T-cell (primary cell): ENCODE measurements at regions not wholly inside any gene's neighbourhood (a gene's known extent, or its start where the extent isn't known, plus 50 kb on each side); places are given as distances from the start of the nearest gene placed in this dataset.

Experiments used
- ATAC-seq, 4 experiments: fragments of 200-7000 bp in 3 of 4; fragments of 150-1000 bp in 1 of 4; cut with Tn5 transposase; replicated peaks in 1 of 4; 1 replicate in 3 of 4; 2 replicates in 1 of 4; pipeline ENCODE4 v1.10.0; 2021; ENCODE audit warnings: moderate library complexity in 3 of 4, mild to moderate bottlenecking in 2 of 4, moderate number of reproducible peaks in 1 of 4
- CTCF ChIA-PET, 2 donors: fragments of 300-600 bp; sonication (Branson Sonifier 250); formaldehyde crosslinking; loops; one replicate each; lab custom pipeline; 2022; ENCODE audit warnings: antibody characterized with exemption in 2 of 2; lab: Charles Lee
- POLR2A ChIA-PET, 2 donors: fragments of 300-600 bp; sonication (Branson Sonifier 250); formaldehyde crosslinking; loops; one replicate each; lab custom pipeline; 2022; ENCODE audit warnings: antibody characterized with exemption in 2 of 2; lab: Charles Lee
- DNase-seq, 35 experiments: peaks; one replicate each; pipeline versions ENCODE4 v3.0.0 to v3.0.0-alpha.2; 2013 to 2023
- H3K27ac ChIP-seq: one replicate; pipeline ENCODE4 v1.5.1; 2013; ENCODE audit warnings: low read length
- H3K27me3 ChIP-seq, 2 experiments: replicated peaks in 1 of 2; 1 replicate in 1 of 2; 2 replicates in 1 of 2; pipeline versions ENCODE4 v1.6.1 to v1.7.0; 2013; ENCODE audit warnings: low read length in 1 of 2, mixed read lengths in 1 of 2; ENCODE audit not compliant: control insufficient read depth in 2 of 2, insufficient read depth in 2 of 2; ENCODE audit errors: extremely low read depth in 1 of 2
- H3K36me3 ChIP-seq, 2 donors: 1 replicate in 1 of 2; 2 replicates in 1 of 2; pipeline versions ENCODE4 v1.6.1 to v1.7.0; 2013; ENCODE audit warnings: low read length in 1 of 2; ENCODE audit not compliant: control insufficient read depth in 2 of 2, insufficient read depth in 1 of 2; ENCODE audit errors: extremely low read depth in 1 of 2
- H3K4me1 ChIP-seq, 2 experiments: 1 replicate in 1 of 2; 2 replicates in 1 of 2; pipeline versions ENCODE4 v1.6.1 to v1.7.0; 2013; ENCODE audit warnings: low read length in 2 of 2, mixed read lengths in 1 of 2; ENCODE audit not compliant: insufficient read depth in 2 of 2, control insufficient read depth in 1 of 2; ENCODE audit errors: extremely low read depth in 1 of 2
- H3K4me3 ChIP-seq, 2 donors: 1 replicate in 1 of 2; 2 replicates in 1 of 2; pipeline versions ENCODE4 v1.5.1 to v1.7.0; 2013; ENCODE audit warnings: mild to moderate bottlenecking in 2 of 2, low read length in 1 of 2, moderate library complexity in 1 of 2; ENCODE audit not compliant: control insufficient read depth in 1 of 2; ENCODE audit errors: extremely low read depth in 1 of 2
- H3K9me3 ChIP-seq: 2 replicates; pipeline ENCODE4 v1.7.0; 2013
- H3K27ac Mint-ChIP-seq, 2 donors: one replicate each; pipeline ENCODE4 v1.8.0; 2020 to 2021; ENCODE audit warnings: mild to moderate bottlenecking in 2 of 2, mixed read lengths in 2 of 2
- H3K27me3 Mint-ChIP-seq, 2 donors: one replicate each; pipeline ENCODE4 v1.8.0; 2021 to 2022; ENCODE audit warnings: mixed read lengths in 2 of 2
- H3K36me3 Mint-ChIP-seq: one replicate; pipeline ENCODE4 v1.8.0; 2021; ENCODE audit warnings: mixed read lengths
- H3K4me1 Mint-ChIP-seq, 3 donors: one replicate each; pipeline ENCODE4 v1.8.0; 2020 to 2022; ENCODE audit warnings: mixed read lengths in 3 of 3, mild to moderate bottlenecking in 1 of 3
- H3K4me3 Mint-ChIP-seq, 3 donors: one replicate each; pipeline ENCODE4 v1.8.0; 2020 to 2022; ENCODE audit warnings: mild to moderate bottlenecking in 3 of 3, mixed read lengths in 3 of 3, moderate library complexity in 3 of 3
- H3K9me3 Mint-ChIP-seq, 3 donors: one replicate each; pipeline ENCODE4 v1.8.0; 2020 to 2022; ENCODE audit warnings: mixed read lengths in 3 of 3
- WGBS: methylation state at CpG from one replicate; pipeline ENCODE4 v1.1.5; 2013; ENCODE audit warnings: missing lambda C conversion rate; ENCODE audit not compliant: insufficient coverage; 5-methylcytosine and 5-hydroxymethylcytosine counted together

DNA sequence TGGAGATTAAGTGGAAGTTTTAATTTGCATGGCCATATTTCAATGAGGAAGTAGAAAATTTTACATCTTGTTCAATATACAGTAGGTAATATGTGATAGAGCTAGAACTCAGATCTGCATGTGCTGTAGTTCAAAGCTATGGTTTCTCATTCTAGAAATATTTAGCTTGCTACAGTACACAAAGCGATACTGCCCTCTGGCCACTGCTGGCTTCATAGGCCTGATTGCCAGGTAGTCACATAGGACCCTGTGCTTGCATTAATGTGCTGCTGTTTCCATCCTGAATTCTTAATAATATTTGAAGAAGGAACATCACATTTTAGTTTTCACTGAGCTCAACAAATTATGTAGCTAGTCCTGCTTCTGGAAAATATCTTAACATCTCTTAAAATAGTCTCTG, 87.0 kb downstream of the PLSCR2 start:
- Mint-ChIP-seq H3K27me3 (peaks cover 2 to 11% of the 10 kb centered on the region in 2 donors), H3K36me3 (no peaks in the 10 kb centered on the region), H3K9me3 (no peaks in the 10 kb centered on the region), H3K27ac (no peak overlapping the region), H3K4me3 (no peak overlapping the region), H3K4me1 (no peaks in the 10 kb centered on the region)
- H3K4me3 ChIP-seq, result no peak overlapping the region
- DNase-seq (no peak), ATAC-seq (no peak)
- no peaks in the 10 kb centered on the region for H3K9me3 ChIP-seq
- ChIA-PET CTCF (no interaction called here), POLR2A (interaction anchor here in 1 of 2 donors (0.5 kb wide), 1 partner anchor 66 kb away, joined by 4 read pairs; no protein-coding TSS in a partner anchor)
- no peaks in the 10 kb centered on the region for H3K4me1 ChIP-seq
- WGBS, result 83% methylated on average over 1 of the region's 1 CpG
- H3K27ac ChIP-seq, result no peak overlapping the region
- H3K36me3 ChIP-seq, result no peaks in the 10 kb centered on the region
- no peaks in the 10 kb centered on the region for H3K27me3 ChIP-seq

DNA sequence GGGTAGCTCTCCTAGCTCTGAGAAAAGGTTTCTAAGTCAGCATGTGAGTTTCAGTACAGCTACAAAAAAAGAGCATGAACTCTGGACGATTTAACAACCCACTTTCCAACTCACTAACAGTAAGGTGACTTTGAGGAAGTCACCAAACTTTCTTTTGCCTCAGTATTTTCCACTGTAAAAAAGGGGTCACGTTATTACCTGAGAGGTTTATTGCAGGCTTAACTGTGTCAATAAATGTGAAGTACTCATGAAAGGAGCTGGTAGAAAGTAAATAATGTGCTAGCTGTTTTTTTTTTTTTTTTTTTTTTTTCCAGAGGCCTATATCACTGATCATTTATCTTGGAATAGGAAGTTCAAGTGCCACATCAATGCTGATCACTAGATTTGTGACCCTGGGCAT, 89.3 kb downstream of the PLSCR2 start:
- WGBS, result no CpG with 5 or more reads among the region's 2 CpGs
- Histone ChIP-seq H3K36me3 (no peaks in the 10 kb centered on the region), H3K4me1 (no peaks in the 10 kb centered on the region), H3K9me3 (no peaks in the 10 kb centered on the region), H3K27ac (no peak overlapping the region), H3K4me3 (no peak overlapping the region), H3K27me3 (no peaks in the 10 kb centered on the region)
- ATAC-seq (no peak), DNase-seq (no peak)
- no peaks in the 10 kb centered on the region for H3K4me1 Mint-ChIP-seq
- ChIA-PET POLR2A (no interaction called here), CTCF (no interaction called here)
- peaks cover 0 to 7% of the 10 kb centered on the region in 2 donors for H3K27me3 Mint-ChIP-seq
- no peaks in the 10 kb centered on the region for H3K9me3 Mint-ChIP-seq
- H3K27ac Mint-ChIP-seq, result no peak overlapping the region
- H3K36me3 Mint-ChIP-seq, result no peaks in the 10 kb centered on the region
- no peak overlapping the region for H3K4me3 Mint-ChIP-seq

DNA sequence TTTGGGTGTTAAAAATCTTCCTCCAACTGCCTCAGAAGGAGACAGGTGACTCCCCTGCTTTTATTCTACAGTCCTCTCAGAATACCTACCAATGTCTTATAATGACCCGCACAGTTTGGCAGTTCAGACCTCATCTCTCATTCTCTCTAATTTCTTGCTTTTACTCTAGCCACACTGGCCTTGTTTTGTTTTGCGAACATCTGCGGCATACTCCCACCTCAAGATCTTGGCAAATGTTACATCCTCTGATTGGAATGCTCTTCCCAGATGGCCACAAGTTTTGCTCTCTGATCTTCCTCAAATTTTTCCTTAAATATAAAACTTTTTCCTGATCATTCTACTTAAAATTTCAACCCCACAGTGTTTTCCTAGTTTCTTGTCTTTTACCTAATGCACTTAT, 94.1 kb downstream of the PLSCR2 start:
- Mint-ChIP-seq H3K4me1 (no peaks in the 10 kb centered on the region), H3K36me3 (no peaks in the 10 kb centered on the region), H3K4me3 (no peak overlapping the region), H3K27ac (no peak overlapping the region), H3K9me3 (peaks cover 10 to 19% (median 17%) of the 10 kb centered on the region in 3 donors), H3K27me3 (no peaks in the 10 kb centered on the region)
- H3K27ac ChIP-seq, result no peak overlapping the region
- H3K4me1 ChIP-seq, result no peaks in the 10 kb centered on the region
- ATAC-seq (no peak), DNase-seq (no peak)
- WGBS, result 100% methylated on average over 3 of the region's 3 CpGs
- no peaks in the 10 kb centered on the region for H3K27me3 ChIP-seq
- H3K4me3 ChIP-seq, result no peak overlapping the region
- ChIA-PET CTCF (no interaction called here), POLR2A (no interaction called here)
- H3K36me3 ChIP-seq, result no peaks in the 10 kb centered on the region
- H3K9me3 ChIP-seq, result no peaks in the 10 kb centered on the region

DNA sequence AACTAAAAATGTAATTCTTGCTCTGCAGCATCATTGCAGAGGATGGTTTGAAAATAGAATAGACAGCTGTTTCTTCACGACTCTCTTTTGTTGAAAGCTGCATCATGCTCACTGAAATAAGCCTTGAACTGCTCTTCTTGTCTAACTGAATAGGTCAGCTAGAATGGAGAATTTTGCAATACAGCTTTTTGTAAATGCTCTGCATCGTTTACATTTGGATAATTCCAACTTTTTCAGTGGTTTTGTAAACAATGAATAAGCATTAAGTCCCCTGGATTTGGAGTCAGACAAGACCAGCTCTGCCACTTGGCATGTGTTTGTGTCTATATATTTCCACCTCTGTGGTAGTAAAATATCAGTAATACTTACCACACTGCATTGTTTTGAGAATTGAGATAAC, 95.2 kb downstream of the PLSCR2 start:
- POLR2A ChIA-PET, result no interaction called here
- 60% methylated on average over 1 of the region's 2 CpGs for WGBS
- no peak for ATAC-seq

DNA sequence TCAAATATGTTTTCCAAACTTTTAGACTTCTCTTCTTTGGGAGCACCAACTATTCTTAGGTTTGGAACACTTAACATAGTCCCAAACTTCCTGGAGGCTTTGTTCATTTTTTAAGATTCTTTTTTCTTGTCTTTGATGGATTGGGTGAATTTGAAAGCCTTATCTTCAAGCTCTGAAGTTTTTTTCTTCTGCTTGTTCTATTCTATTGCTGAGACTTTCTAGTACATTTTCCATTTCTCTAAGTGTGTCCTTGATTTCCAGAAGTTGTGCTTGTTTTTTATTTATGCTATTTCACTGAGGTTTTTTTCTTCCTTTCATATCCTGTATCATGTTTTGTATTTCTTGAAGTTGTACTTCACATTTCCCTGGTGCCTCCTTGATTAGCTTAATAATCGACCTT, 97.5 kb downstream of the PLSCR2 start:
- WGBS, result no CpG with 5 or more reads among the region's 1 CpG
- DNase-seq (no peak), ATAC-seq (no peak)
- Mint-ChIP-seq H3K36me3 (no peaks in the 10 kb centered on the region), H3K4me3 (no peak overlapping the region), H3K4me1 (no peaks in the 10 kb centered on the region), H3K27ac (no peak overlapping the region), H3K9me3 (peaks cover 10 to 19% (median 17%) of the 10 kb centered on the region in 3 donors), H3K27me3 (no peaks in the 10 kb centered on the region)
- Histone ChIP-seq H3K27ac (no peak overlapping the region), H3K27me3 (no peaks in the 10 kb centered on the region), H3K9me3 (no peaks in the 10 kb centered on the region), H3K36me3 (no peaks in the 10 kb centered on the region), H3K4me1 (no peaks in the 10 kb centered on the region), H3K4me3 (no peak overlapping the region)
- ChIA-PET CTCF (no interaction called here), POLR2A (no interaction called here)

More for the DNA sequence above, 95.2 kb downstream of the PLSCR2 start:
- peaks cover 10 to 19% (median 17%) of the 10 kb centered on the region in 3 donors for H3K9me3 Mint-ChIP-seq
- no peaks in the 10 kb centered on the region for H3K36me3 ChIP-seq
- H3K36me3 Mint-ChIP-seq, result no peaks in the 10 kb centered on the region
- CTCF ChIA-PET, result no interaction called here
- no peaks in the 10 kb centered on the region for H3K27me3 Mint-ChIP-seq
- H3K4me1 ChIP-seq, result no peaks in the 10 kb centered on the region
- H3K4me3 Mint-ChIP-seq, result no peak overlapping the region
- H3K4me3 ChIP-seq, result no peak overlapping the region
- no peak overlapping the region for H3K27ac ChIP-seq
- no peaks in the 10 kb centered on the region for H3K9me3 ChIP-seq
- DNase-seq, result no peak
- H3K4me1 Mint-ChIP-seq, result no peaks in the 10 kb centered on the region
- no peak overlapping the region for H3K27ac Mint-ChIP-seq
- H3K27me3 ChIP-seq, result no peaks in the 10 kb centered on the region

DNA sequence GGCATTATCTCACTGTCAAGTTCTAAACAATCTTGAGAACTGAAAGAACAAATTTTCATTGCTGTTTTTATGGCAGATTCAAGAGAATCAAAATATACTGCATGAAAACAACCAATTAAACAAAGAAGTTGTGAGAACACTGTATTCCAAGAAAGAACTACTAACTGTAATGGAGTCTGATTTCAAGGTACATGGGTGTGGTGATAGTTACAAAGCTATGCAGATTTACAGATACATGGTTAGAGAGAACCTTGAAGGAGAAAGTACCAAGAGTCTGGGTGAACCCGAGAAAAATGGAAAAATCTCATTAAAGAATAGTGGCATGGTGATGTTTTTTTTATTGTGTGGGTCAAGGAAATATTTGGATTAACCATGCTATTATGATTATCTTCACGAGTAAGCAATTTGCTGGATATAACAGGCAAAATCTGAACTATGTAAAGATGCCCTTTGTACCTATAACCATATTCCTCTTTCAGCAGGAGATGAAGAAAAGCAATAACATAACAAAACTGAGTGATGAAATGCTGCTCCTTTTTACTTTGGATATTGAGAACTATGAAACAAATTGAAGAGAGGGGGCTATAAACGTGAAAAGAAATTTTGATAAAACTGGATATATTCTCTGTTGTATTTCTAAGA, 100.4 kb downstream of the PLSCR2 start:
- Histone ChIP-seq H3K9me3 (no peaks in the 10 kb centered on the region), H3K4me3 (no peak overlapping the region), H3K27me3 (no peaks in the 10 kb centered on the region), H3K36me3 (no peaks in the 10 kb centered on the region), H3K27ac (no peak overlapping the region), H3K4me1 (no peaks in the 10 kb centered on the region)
- DNase-seq (no peak), ATAC-seq (no peak)
- no peaks in the 10 kb centered on the region for H3K4me1 Mint-ChIP-seq
- H3K27me3 Mint-ChIP-seq, result no peaks in the 10 kb centered on the region
- CTCF ChIA-PET, result no interaction called here
- H3K36me3 Mint-ChIP-seq, result no peaks in the 10 kb centered on the region
- WGBS, result 100% methylated on average over 1 of the region's 3 CpGs
- H3K9me3 Mint-ChIP-seq, result peaks cover 10 to 19% (median 17%) of the 10 kb centered on the region in 3 donors
- H3K27ac Mint-ChIP-seq, result no peak overlapping the region
- no peak overlapping the region for H3K4me3 Mint-ChIP-seq
- POLR2A ChIA-PET, result no interaction called here

DNA sequence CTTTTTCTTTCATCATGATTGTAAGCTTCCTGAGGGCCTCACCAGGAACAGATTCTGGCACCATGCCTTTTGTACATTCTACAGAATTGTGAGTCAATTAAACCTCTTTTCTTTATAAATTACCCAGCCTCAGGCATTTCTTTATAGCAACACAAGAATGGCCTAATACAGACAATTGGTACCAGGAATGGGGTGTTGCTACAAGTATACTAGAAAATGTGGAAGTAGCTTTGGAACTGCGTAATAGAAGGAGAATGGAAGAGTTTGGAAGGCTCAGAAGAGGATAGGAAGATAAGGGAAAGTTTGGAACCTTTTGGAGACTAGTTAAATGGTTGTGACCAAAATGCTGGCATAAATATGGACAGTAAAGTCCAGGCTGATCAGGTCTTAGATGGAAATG, 108.9 kb upstream of the PLSCR4 start:
- WGBS, result 14% methylated on average over 1 of the region's 1 CpG
- no peak overlapping the region for H3K27ac Mint-ChIP-seq
- POLR2A ChIA-PET, result no interaction called here

More for the DNA sequence above, 108.9 kb upstream of the PLSCR4 start:
- H3K4me1 Mint-ChIP-seq, result no peaks in the 10 kb centered on the region
- H3K4me1 ChIP-seq, result no peaks in the 10 kb centered on the region
- no peaks in the 10 kb centered on the region for H3K27me3 ChIP-seq
- no peaks in the 10 kb centered on the region for H3K36me3 Mint-ChIP-seq
- H3K27ac ChIP-seq, result no peak overlapping the region
- no peaks in the 10 kb centered on the region for H3K9me3 ChIP-seq
- no peak for DNase-seq
- H3K27me3 Mint-ChIP-seq, result peaks cover 0 to 3% of the 10 kb centered on the region in 2 donors
- CTCF ChIA-PET, result no interaction called here
- no peak overlapping the region for H3K4me3 Mint-ChIP-seq
- H3K36me3 ChIP-seq, result no peaks in the 10 kb centered on the region
- peaks cover 5 to 17% (median 8%) of the 10 kb centered on the region in 3 donors for H3K9me3 Mint-ChIP-seq
- no peak for ATAC-seq
- no peak overlapping the region for H3K4me3 ChIP-seq
